Retina (tissue), 1 donor: ENCODE measurements at regions not wholly inside any gene's neighbourhood (a gene's known extent, or its start where the extent isn't known, plus 50 kb on each side); places are given as distances from the start of the nearest gene placed in this dataset.

Experiments
- DNase-seq: peaks from one replicate; pipeline ENCODE4 v3.0.0-alpha.2; 2016

GRCh38 chr12:112559784-112560183 is 141.0 kb downstream of the PTPN11 start:
- no peak for DNase-seq

- no peak for DNase-seq
Observed at GRCh38 chr12:112564160-112564784, 145.5 kb downstream of the PTPN11 start.

- no peak for DNase-seq
Observed at GRCh38 chr12:112568641-112569040, 149.9 kb downstream of the PTPN11 start.

- no peak for DNase-seq
Observed at GRCh38 chr12:112570096-112570495, 151.3 kb downstream of the PTPN11 start.

- DNase-seq = no peak
Observed at GRCh38 chr12:112573141-112573540, 154.4 kb downstream of the PTPN11 start.

- DNase-seq = no peak
Observed at GRCh38 chr12:112574896-112575558, 156.3 kb downstream of the PTPN11 start.

- DNase-seq = no peak
Observed at GRCh38 chr12:112575559-112576067, 156.9 kb downstream of the PTPN11 start.

- DNase-seq = no peak
Observed at GRCh38 chr12:112577473-112578329, 159.0 kb downstream of the PTPN11 start.

- no peak for DNase-seq
Observed at GRCh38 chr12:112584266-112584722, 165.5 kb downstream of the PTPN11 start.

GRCh38 chr12:112586148-112586783 is 167.5 kb downstream of the PTPN11 start:
- DNase-seq = no peak

GRCh38 chr12:112589275-112589674 is 170.5 kb downstream of the PTPN11 start:
- DNase-seq = no peak

- DNase-seq = no peak
Observed at GRCh38 chr12:112590281-112590680, 171.5 kb downstream of the PTPN11 start.

GRCh38 chr12:112591488-112591887 is 172.7 kb downstream of the PTPN11 start:
- DNase-seq = no peak

- no peak for DNase-seq
Observed at GRCh38 chr12:112595410-112595809, 176.7 kb downstream of the PTPN11 start.

GRCh38 chr12:112597986-112598385 is 179.2 kb downstream of the PTPN11 start:
- no peak for DNase-seq

- no peak for DNase-seq
Observed at GRCh38 chr12:112598626-112599025, 179.9 kb downstream of the PTPN11 start.

GRCh38 chr12:112599871-112600270 is 181.1 kb downstream of the PTPN11 start:
- no peak for DNase-seq

- DNase-seq = no peak
Observed at GRCh38 chr12:112602150-112602549, 183.4 kb downstream of the PTPN11 start.

- no peak for DNase-seq
Observed at GRCh38 chr12:112606611-112607365, 184.8 kb upstream of the RPH3A start.

- no peak for DNase-seq
Observed at GRCh38 chr12:112607427-112607826, 184.1 kb upstream of the RPH3A start.

- no peak for DNase-seq
Observed at GRCh38 chr12:112611908-112612307, 179.6 kb upstream of the RPH3A start.

GRCh38 chr12:112615196-112615595 is 176.4 kb upstream of the RPH3A start:
- no peak for DNase-seq
